Large intestine (tissue), 3 donors: ENCODE measurements at regions not wholly inside any gene's neighbourhood (a gene's known extent, or its start where the extent isn't known, plus 50 kb on each side); places are given as distances from the start of the nearest gene placed in this dataset.
A peak's percentile ranks its signal among the peaks of the same experiment; 100 is the strongest.

Source experiments
- DNase-seq, 2 donors: peaks; one replicate each; pipeline versions ENCODE4 v3.0.0 to v3.0.0-alpha.2; 2013
- H3K27ac ChIP-seq: one replicate; pipeline ENCODE4 v1.5.1; 2013; ENCODE audit warnings: low read length
- H3K27me3 ChIP-seq: 2 replicates; pipeline ENCODE4 v1.6.1; 2013; ENCODE audit warnings: low read length; ENCODE audit not compliant: control insufficient read depth, insufficient read depth
- H3K36me3 ChIP-seq: 2 replicates; pipeline ENCODE4 v1.6.1; 2013; ENCODE audit warnings: low read length; ENCODE audit not compliant: control insufficient read depth, insufficient read depth
- H3K4me1 ChIP-seq: one replicate; pipeline ENCODE4 v1.6.1; 2013; ENCODE audit warnings: low read length; ENCODE audit not compliant: control insufficient read depth, insufficient read depth
- H3K4me3 ChIP-seq: one replicate; pipeline ENCODE4 v1.5.1; 2013; ENCODE audit warnings: low read length
- H3K9me3 ChIP-seq: one replicate; pipeline ENCODE4 v1.6.1; 2013; ENCODE audit warnings: mild to moderate bottlenecking, low read depth, low read length, moderate library complexity; ENCODE audit not compliant: control insufficient read depth
- WGBS: methylation state at CpG from one replicate; pipeline ENCODE4 v1.1.5; 2013; ENCODE audit warnings: low lambda C conversion rate; ENCODE audit not compliant: insufficient coverage; 5-methylcytosine and 5-hydroxymethylcytosine counted together

- Histone ChIP-seq H3K4me1 (no peaks in the 10 kb centered on the region), H3K27me3 (peaks cover 71% of the 10 kb centered on the region), H3K9me3 (no peaks in the 10 kb centered on the region), H3K4me3 (no peak overlapping the region), H3K36me3 (no peaks in the 10 kb centered on the region), H3K27ac (no peak overlapping the region)
- 60% methylated on average over 1 of the region's 6 CpGs for WGBS
- DNase-seq = no peak
Measured at GRCh38 chr7:128160296-128160695, 80.8 kb upstream of the LEP start.

GRCh38 chr7:128161466-128162125, 79.5 kb upstream of the LEP start:
- Histone ChIP-seq H3K36me3 (no peaks in the 10 kb centered on the region), H3K9me3 (no peaks in the 10 kb centered on the region), H3K27ac (no peak overlapping the region), H3K4me1 (no peaks in the 10 kb centered on the region), H3K4me3 (no peak overlapping the region), H3K27me3 (peaks cover 84% of the 10 kb centered on the region)
- DNase-seq = no peak
- 92% methylated on average over 3 of the region's 7 CpGs for WGBS

DNA sequence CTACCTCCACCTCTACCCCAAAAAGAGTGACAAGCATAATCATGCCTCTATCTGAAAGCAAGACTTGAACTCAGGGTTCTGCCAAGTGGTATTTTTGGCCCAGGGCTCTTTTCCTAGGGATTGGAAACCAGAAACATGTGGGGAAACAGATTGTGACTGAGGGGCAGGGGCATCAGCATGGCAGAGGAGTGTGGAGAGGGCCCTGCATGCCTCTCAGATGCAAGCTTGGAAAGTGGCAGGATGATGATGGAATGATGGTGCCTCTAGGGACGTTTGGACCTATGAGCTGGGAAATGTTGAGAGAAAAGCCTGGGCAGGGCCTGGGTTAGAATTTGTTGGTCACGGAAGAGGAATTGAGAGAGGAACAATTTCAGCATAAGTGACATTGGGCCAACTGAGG, 78.4 kb upstream of the LEP start:
- DNase-seq = no peak
- peaks cover 87% of the 10 kb centered on the region for H3K27me3 ChIP-seq
- H3K4me1 ChIP-seq = peaks cover 4% of the 10 kb centered on the region
- no peaks in the 10 kb centered on the region for H3K36me3 ChIP-seq
- WGBS = no CpG with 5 or more reads among the region's 2 CpGs
- H3K4me3 ChIP-seq = no peak overlapping the region
- H3K9me3 ChIP-seq = no peaks in the 10 kb centered on the region
- H3K27ac ChIP-seq = no peak overlapping the region

- no CpG with 5 or more reads among the region's 2 CpGs for WGBS
- Histone ChIP-seq H3K4me1 (peaks cover 6% of the 10 kb centered on the region), H3K4me3 (no peak overlapping the region), H3K36me3 (no peaks in the 10 kb centered on the region), H3K9me3 (peaks cover 3% of the 10 kb centered on the region), H3K27ac (no peak overlapping the region), H3K27me3 (peaks cover 87% of the 10 kb centered on the region)
- DNase-seq = no peak
Measured at GRCh38 chr7:128163473-128163872, 77.6 kb upstream of the LEP start.

- peaks cover 6% of the 10 kb centered on the region for H3K4me1 ChIP-seq
- peaks cover 93% of the 10 kb centered on the region for H3K27me3 ChIP-seq
- peaks cover 3% of the 10 kb centered on the region for H3K9me3 ChIP-seq
- no peaks in the 10 kb centered on the region for H3K36me3 ChIP-seq
- WGBS = no CpG with 5 or more reads among the region's 6 CpGs
- H3K4me3 ChIP-seq = no peak overlapping the region
- no peak for DNase-seq
- H3K27ac ChIP-seq = no peak overlapping the region
Measured at GRCh38 chr7:128164061-128164954, 76.8 kb upstream of the LEP start.

GRCh38 chr7:128164955-128165670, 76.0 kb upstream of the LEP start:
- Histone ChIP-seq H3K4me1 (peaks cover 6% of the 10 kb centered on the region), H3K36me3 (no peaks in the 10 kb centered on the region), H3K27me3 (peaks cover 95% of the 10 kb centered on the region), H3K4me3 (no peak overlapping the region), H3K27ac (no peak overlapping the region), H3K9me3 (peaks cover 3% of the 10 kb centered on the region)
- DNase-seq = no peak
- WGBS = no CpG with 5 or more reads among the region's 6 CpGs

DNA sequence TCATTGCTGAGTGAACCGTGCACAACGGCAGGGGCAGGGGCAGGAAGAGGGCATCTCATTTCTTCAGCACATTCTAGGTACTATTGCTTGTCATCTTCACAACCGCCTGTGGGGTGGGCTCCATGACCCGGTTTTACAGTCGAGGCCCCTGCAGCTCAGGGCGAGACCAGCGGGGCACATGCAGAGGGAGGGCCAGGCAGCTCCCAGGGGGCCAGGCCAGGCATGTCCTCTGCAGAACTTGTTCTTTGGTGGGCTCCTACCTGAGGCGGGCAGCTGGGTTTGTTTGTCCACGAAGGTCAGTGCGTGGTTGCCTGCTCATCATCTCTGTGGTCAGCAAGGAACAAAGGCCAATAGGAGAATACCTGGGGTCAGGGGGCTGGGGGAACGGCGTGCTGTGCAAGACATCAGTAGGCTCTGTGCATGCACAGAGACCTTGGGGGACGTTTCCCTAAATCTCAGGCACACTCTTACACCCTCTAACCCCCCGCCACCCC, 75.1 kb upstream of the LEP start:
- Histone ChIP-seq H3K27me3 (peaks cover 95% of the 10 kb centered on the region), H3K4me3 (no peak overlapping the region)

DNA sequence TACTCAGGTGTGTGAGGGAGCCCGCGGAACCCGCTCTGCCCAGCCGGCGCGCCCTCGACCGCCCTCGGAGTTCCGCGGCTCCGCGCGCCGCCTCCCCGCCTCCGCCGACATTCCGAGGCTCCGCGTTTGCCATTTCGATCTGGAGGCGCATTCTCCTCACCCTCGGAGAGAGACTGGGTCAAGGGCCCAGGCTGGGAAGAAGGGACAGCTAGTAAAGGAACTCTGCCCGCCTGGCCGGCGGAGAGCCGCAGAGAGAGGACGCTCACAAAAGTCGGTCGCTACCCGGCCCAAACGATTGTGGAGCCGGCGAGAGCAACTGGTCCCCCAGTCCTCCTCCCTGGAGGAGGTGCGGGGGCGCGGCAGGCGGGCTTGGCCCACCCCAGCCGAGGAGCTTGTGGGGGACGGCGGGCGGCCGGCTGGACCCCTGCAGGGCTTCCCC, 74.5 kb upstream of the LEP start:
- H3K4me1 ChIP-seq = peaks cover 6% of the 10 kb centered on the region
- no peak overlapping the region for H3K27ac ChIP-seq
- no CpG with 5 or more reads among the region's 44 CpGs for WGBS
- H3K36me3 ChIP-seq = no peaks in the 10 kb centered on the region
- H3K27me3 ChIP-seq = peaks cover 96% of the 10 kb centered on the region
- peak in 1 of 2 donors; percentile 21 for DNase-seq
- peak overlapping the region; percentile 35 for H3K4me3 ChIP-seq
- peaks cover 3% of the 10 kb centered on the region for H3K9me3 ChIP-seq

More for the DNA sequence above, 75.1 kb upstream of the LEP start:
- H3K36me3 ChIP-seq = no peaks in the 10 kb centered on the region
- H3K27ac ChIP-seq = no peak overlapping the region
- DNase-seq = no peak
- peaks cover 6% of the 10 kb centered on the region for H3K4me1 ChIP-seq
- no CpG with 5 or more reads among the region's 14 CpGs for WGBS
- peaks cover 3% of the 10 kb centered on the region for H3K9me3 ChIP-seq

DNA sequence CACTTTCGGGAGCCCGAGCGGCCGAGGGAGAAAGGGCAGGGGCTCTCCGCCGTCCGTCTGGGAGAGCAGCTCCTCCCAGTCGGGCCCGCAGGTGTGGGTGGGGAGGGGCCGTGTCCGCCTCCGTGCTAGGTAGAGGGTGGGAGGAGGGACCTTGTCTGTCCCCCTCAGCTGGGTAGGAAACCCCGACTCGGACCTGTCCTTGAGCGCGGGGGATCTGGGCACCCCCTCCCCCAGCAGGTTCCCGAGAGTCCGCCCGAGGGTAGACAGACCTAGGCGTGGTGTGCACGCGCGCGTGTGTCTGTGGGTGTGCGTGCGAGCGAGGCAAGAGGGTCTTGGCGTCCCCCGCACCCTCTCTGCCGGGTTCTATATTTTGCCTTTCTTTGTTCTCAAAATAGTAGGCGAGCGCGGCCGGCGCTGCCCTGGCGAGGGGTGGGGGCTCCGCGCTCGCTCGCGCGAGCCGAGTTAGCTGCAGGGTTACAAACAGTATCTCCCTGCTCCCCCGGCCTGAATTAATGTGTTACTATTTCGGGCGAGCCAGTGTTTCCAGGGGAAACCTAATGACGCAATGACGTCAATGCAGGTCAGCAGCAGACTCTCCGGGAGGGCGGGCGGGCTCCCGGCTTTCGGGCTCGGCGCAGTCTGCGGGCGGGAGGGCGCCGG, 73.9 kb upstream of the LEP start:
- WGBS = no CpG with 5 or more reads among the region's 59 CpGs
- Histone ChIP-seq H3K4me3 (peak overlapping the region; percentile 35), H3K27ac (no peak overlapping the region), H3K27me3 (peaks cover 98% of the 10 kb centered on the region), H3K9me3 (peaks cover 3% of the 10 kb centered on the region), H3K4me1 (peaks cover 6% of the 10 kb centered on the region), H3K36me3 (no peaks in the 10 kb centered on the region)
- peak; percentile 45 to 60 for DNase-seq
